A673 (cell line): ENCODE measurements at regions not wholly inside any gene's neighbourhood (a gene's known extent, or its start where the extent isn't known, plus 50 kb on each side); places are given as distances from the start of the nearest gene placed in this dataset.

Source experiments
- EZH2 ChIP-seq: fragments of 200-600 bp; sonication (generic); IDR thresholded peaks from 2 replicates; pipeline ENCODE4 v1.6.1; 2017; ENCODE audit warnings: borderline replicate concordance, low read depth, mild to moderate bottlenecking, mixed read lengths, antibody characterized with exemption, low read length; ENCODE audit not compliant: poor library complexity, severe bottlenecking
- TF ChIP-seq, protein P1 (sequence below): fragments of 300-800, 200-600 bp; sonication (generic); conservative IDR thresholded peaks from 2 replicates; pipeline ENCODE4 v1.5.1; 2017; ENCODE audit warnings: low read depth, mild to moderate bottlenecking, antibody characterized with exemption, low read length, moderate library complexity, mixed read lengths

DNA sequence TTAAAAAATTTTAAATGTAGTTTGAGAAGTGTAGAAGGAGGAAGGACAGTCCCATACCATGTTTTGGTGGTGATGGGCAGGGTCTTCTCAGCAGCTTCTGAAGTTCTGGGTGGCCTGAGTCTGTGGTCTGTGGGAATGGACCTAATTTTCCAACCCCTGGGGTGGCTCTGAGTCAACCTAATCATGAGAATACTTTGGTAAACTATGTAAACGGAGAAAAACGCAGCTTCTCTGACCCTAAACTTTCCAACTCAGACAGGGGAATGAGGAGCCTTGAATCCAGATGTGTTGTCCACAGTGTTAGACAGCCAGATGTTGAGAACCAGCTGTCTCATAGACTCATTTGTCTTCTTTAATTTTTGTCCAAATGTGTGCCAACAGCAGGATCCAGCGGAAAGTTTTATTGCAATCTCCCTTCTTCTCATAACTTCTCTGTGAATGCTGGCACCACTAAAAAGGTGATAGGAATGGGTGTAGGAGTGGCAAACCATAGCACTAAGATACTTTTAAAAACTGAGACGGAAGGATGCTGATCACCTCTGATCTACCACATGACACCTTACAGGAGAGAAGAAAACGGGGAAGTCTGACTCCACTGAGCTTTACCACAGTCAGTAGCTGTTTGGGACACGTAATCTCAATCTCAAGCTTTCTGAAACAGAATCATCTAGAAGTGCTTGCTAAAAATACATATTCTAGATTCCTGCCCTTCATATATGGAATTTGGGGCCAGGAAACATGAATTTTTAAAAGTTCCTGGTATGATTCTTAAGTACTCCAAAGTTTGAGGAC is 90.5 kb upstream of the PHYHIPL start:
- TF ChIP-seq, protein P1, sequence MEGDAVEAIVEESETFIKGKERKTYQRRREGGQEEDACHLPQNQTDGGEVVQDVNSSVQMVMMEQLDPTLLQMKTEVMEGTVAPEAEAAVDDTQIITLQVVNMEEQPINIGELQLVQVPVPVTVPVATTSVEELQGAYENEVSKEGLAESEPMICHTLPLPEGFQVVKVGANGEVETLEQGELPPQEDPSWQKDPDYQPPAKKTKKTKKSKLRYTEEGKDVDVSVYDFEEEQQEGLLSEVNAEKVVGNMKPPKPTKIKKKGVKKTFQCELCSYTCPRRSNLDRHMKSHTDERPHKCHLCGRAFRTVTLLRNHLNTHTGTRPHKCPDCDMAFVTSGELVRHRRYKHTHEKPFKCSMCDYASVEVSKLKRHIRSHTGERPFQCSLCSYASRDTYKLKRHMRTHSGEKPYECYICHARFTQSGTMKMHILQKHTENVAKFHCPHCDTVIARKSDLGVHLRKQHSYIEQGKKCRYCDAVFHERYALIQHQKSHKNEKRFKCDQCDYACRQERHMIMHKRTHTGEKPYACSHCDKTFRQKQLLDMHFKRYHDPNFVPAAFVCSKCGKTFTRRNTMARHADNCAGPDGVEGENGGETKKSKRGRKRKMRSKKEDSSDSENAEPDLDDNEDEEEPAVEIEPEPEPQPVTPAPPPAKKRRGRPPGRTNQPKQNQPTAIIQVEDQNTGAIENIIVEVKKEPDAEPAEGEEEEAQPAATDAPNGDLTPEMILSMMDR, result no peak
- no peak for TF ChIP-seq EZH2
